ENCODE measurements at regions not wholly inside any gene's neighbourhood (a gene's known extent, or its start where the extent isn't known, plus 50 kb on each side); places are given as distances from the start of the nearest gene placed in this dataset.
A peak's percentile ranks its signal among the peaks of the same experiment; 100 is the strongest.

DNA sequence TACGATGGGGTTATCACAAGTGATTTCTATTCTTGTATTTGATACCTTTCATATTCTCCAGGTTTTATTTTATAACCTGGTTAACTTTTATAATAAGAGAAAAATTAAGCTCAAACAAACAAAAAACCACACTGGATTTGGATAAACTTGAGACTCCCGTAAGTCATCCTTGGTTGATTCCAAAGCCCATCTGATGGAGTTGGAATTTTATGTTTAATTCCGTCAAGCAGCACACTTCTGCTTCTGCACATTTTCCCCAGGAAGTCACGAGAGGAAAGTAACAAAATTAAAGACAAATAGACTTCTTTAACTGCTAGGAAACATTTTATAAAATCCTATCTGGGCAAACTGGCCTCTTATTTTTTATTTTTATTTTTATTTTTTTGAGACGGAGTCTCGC lies 207.9 kb downstream of the NXNL2 start:
- no peak overlapping the region for H4K5ac ChIP-seq (ENCODE audit: low read depth, low read length)
- H3K27ac ChIP-seq (ENCODE audit: insufficient read depth, low read length), result no peak overlapping the region
- CTCF ChIA-PET, result no interaction called here
- no peak overlapping the region for H3K23ac ChIP-seq (ENCODE audit: low read depth, low read length)
- H2BK20ac ChIP-seq (ENCODE audit: low read depth, low read length), result no peak overlapping the region
- H3K36me3 ChIP-seq (ENCODE audit: control insufficient read depth, insufficient read depth, low read length), result no peaks in the 10 kb centered on the region
- no peak overlapping the region for H3K14ac ChIP-seq (replicated peaks; ENCODE audit: low read depth, low read length)
- TF ChIP-seq BHLHE40 (IDR thresholded peaks at IDR 0.05; ENCODE audit: low read depth, low read length) (no peak), CEBPB (IDR thresholded peaks at IDR 0.05; ENCODE audit: low read depth, low read length) (no peak), RFX5 (IDR thresholded peaks at IDR 0.05; ENCODE audit: low read depth, low read length) (no peak), CHD1 (IDR thresholded peaks at IDR 0.05; ENCODE audit: low read depth, low read length) (no peak), MAZ (IDR thresholded peaks at IDR 0.05; ENCODE audit: borderline replicate concordance, low read depth, low read length) (no peak), MXI1 (IDR thresholded peaks at IDR 0.05; ENCODE audit: borderline replicate concordance, low read depth, low read length) (no peak), ELK1 (IDR thresholded peaks at IDR 0.05; ENCODE audit: borderline replicate concordance, low read depth, low read length) (no peak), FOS (IDR thresholded peaks at IDR 0.05; ENCODE audit: low read depth, low read length) (no peak), MAFK (IDR thresholded peaks at IDR 0.05; ENCODE audit: low read depth, low read length) (no peak), SMC3 (IDR thresholded peaks at IDR 0.05; ENCODE audit: low read depth, low read length) (no peak), NFE2L2 (IDR thresholded peaks at IDR 0.05; ENCODE audit: low read depth, low read length) (no peak), RCOR1 (IDR thresholded peaks at IDR 0.05; ENCODE audit: insufficient replicate concordance, low read length) (no peak), POLR2A (IDR thresholded peaks at IDR 0.05; ENCODE audit: low read depth, low read length) (no peak), RAD21 (IDR thresholded peaks at IDR 0.05; ENCODE audit: low read length) (no peak)
- TF ChIP-seq, protein P1, sequence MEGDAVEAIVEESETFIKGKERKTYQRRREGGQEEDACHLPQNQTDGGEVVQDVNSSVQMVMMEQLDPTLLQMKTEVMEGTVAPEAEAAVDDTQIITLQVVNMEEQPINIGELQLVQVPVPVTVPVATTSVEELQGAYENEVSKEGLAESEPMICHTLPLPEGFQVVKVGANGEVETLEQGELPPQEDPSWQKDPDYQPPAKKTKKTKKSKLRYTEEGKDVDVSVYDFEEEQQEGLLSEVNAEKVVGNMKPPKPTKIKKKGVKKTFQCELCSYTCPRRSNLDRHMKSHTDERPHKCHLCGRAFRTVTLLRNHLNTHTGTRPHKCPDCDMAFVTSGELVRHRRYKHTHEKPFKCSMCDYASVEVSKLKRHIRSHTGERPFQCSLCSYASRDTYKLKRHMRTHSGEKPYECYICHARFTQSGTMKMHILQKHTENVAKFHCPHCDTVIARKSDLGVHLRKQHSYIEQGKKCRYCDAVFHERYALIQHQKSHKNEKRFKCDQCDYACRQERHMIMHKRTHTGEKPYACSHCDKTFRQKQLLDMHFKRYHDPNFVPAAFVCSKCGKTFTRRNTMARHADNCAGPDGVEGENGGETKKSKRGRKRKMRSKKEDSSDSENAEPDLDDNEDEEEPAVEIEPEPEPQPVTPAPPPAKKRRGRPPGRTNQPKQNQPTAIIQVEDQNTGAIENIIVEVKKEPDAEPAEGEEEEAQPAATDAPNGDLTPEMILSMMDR (conservative IDR thresholded peaks at IDR 0.05; ENCODE audit: low read depth, low read length), result no peak
- TF ChIP-seq, protein P2, sequence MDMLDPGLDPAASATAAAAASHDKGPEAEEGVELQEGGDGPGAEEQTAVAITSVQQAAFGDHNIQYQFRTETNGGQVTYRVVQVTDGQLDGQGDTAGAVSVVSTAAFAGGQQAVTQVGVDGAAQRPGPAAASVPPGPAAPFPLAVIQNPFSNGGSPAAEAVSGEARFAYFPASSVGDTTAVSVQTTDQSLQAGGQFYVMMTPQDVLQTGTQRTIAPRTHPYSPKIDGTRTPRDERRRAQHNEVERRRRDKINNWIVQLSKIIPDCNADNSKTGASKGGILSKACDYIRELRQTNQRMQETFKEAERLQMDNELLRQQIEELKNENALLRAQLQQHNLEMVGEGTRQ (IDR thresholded peaks at IDR 0.05; ENCODE audit: low read depth, low read length), result no peak
- intact Hi-C loops (cut with micrococcal nuclease), result loop anchor here (5.0 to 10.0 kb wide), 3 partner anchors 91 to 572 kb away; partner anchors contain the start of genes CKS2, SECISBP2 and SHC3
- H3K79me1 ChIP-seq (ENCODE audit: low read depth in 1 of 2, low read length in 2 of 2), result no peaks in the 10 kb centered on the region
- no peak overlapping the region for H3K9ac ChIP-seq (ENCODE audit: low read depth, low read length)
- H3K56ac ChIP-seq (ENCODE audit: extremely low read depth, insufficient read depth, low read length), result no peak overlapping the region
- no peak overlapping the region for H2AK9ac ChIP-seq (replicated peaks; ENCODE audit: low read depth, low read length, poor library complexity)
- in situ Hi-C loops (cut with MboI; ENCODE audit: low sequenced_read_pairs), result no loop called here
- no peak overlapping the region for H4K8ac ChIP-seq (ENCODE audit: low read depth in 2 of 2, low read length in 2 of 2)
- POLR2A ChIA-PET (ENCODE audit: unreplicated experiment), result no interaction called here
- H2BK5ac ChIP-seq (ENCODE audit: low read depth, low read length, poor library complexity, severe bottlenecking), result no peak overlapping the region
- ATAC-seq (ENCODE audit: low read depth) (no peak), DNase-seq (no peak)
- dilution Hi-C loops (cut with HindIII; ENCODE audit: low sequenced_read_pairs, unreplicated experiment), result no loop called here
- no peak overlapping the region for H2AK5ac ChIP-seq (ENCODE audit: low read depth, low read length)
- no TSS peak for BruUV-seq (replicated peaks)
- no peak overlapping the region for H2BK15ac ChIP-seq (ENCODE audit: low read depth, low read length)
- H2BK120ac ChIP-seq (ENCODE audit: low read depth, low read length), result peak overlapping the region; percentile 55; the same call in 1 of the 2 replicates
- peaks cover 28% of the 10 kb centered on the region for H3K4me1 ChIP-seq (ENCODE audit: control insufficient read depth, insufficient read depth, low read length)
- no peak overlapping the region for H3K4me2 ChIP-seq (ENCODE audit: low read depth, low read length)
- H3K4me3 ChIP-seq (ENCODE audit: insufficient read depth, low read depth, low read length), result no peak overlapping the region
- H3K27me3 ChIP-seq (ENCODE audit: control insufficient read depth, insufficient read depth, low read length), result no peaks in the 10 kb centered on the region
- no CpG with 5 or more reads among the region's 6 CpGs for WGBS, 2 experiments (ENCODE audit: extremely low coverage in 2 of 2, insufficient read length in 1 of 2)
- H2AFZ ChIP-seq (replicated peaks; ENCODE audit: low read length, poor library complexity), result no peak overlapping the region
- peaks cover 20% of the 10 kb centered on the region for H3K9me1 ChIP-seq (ENCODE audit: insufficient read depth, low read length)
- H3K18ac ChIP-seq (ENCODE audit: low read depth, low read length), result no peak overlapping the region
- no peak overlapping the region for H4K91ac ChIP-seq (ENCODE audit: insufficient read depth, low read depth, low read length)
- H3K4ac ChIP-seq (ENCODE audit: low read depth, low read length), result no peak overlapping the region
- peaks cover 2% of the 10 kb centered on the region; the same call in 1 of the 2 replicates for H3K9me3 ChIP-seq (ENCODE audit: control insufficient read depth, insufficient read depth, low read length)
- H4K20me1 ChIP-seq (ENCODE audit: insufficient read depth, low read length), result 0 out of 2 replicates have a peak, but pooled peaks cover 3% of the 10 kb centered on the region

Data from IMR-90 (cell line).